HS-5 (cell line): ENCODE measurements at regions not wholly inside any gene's neighbourhood (a gene's known extent, or its start where the extent isn't known, plus 50 kb on each side); places are given as distances from the start of the nearest gene placed in this dataset.

Experiments
- DNase-seq: peaks from one replicate; pipeline ENCODE4 v3.0.0-alpha.2; 2012; ENCODE audit warnings: low read depth

GRCh38 chr10:117927871-117928270, 118.9 kb downstream of the RAB11FIP2 start:
- no peak for DNase-seq

GRCh38 chr10:117928281-117928680, 118.5 kb downstream of the RAB11FIP2 start:
- DNase-seq = no peak

DNA sequence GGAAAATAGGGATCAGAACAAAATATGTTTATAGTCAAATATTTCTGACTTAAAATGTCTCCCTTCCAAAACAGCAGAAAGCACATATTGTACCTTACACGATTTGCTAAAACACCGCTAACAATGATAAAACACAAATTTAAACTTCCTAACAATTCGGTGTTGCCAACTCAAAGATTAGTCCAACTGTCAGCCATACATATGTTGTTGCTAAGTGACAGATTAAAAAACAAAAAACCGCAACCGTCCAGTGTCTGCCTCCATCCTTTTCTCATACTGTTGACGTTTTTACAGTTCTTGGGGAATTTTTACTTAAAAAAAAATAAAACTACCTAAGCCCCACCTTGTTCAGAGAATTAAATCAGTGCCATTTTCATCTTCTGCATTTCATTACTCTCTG, 118.0 kb downstream of the RAB11FIP2 start:
- no peak for DNase-seq

GRCh38 chr10:117929327-117930067, 117.2 kb downstream of the RAB11FIP2 start:
- DNase-seq = no peak

GRCh38 chr10:117931078-117931477, 115.7 kb downstream of the RAB11FIP2 start:
- DNase-seq = no peak

GRCh38 chr10:117933036-117933435, 113.7 kb downstream of the RAB11FIP2 start:
- DNase-seq = no peak

DNA sequence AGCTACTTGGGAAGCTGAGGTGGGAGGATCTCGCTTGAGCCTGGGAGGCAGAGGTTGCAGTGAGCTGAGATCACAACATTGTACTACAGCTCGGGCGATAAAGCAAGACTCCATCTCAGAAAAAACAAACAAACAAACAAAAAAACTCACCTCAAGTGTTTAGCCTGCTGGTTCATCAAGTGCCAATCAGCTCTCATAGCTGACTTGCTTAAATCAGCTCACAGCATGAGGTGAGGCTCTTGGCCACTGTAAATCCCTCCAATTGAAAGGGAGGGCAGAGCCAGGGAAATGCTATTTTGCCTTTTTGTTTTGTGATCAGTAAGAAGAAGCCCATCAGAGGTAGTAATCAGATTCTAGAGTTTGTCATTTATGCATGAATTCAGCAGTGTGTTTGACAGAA, 112.3 kb downstream of the RAB11FIP2 start:
- DNase-seq = no peak

- no peak for DNase-seq
Measured at GRCh38 chr10:117936141-117936540, 110.6 kb downstream of the RAB11FIP2 start.

DNA sequence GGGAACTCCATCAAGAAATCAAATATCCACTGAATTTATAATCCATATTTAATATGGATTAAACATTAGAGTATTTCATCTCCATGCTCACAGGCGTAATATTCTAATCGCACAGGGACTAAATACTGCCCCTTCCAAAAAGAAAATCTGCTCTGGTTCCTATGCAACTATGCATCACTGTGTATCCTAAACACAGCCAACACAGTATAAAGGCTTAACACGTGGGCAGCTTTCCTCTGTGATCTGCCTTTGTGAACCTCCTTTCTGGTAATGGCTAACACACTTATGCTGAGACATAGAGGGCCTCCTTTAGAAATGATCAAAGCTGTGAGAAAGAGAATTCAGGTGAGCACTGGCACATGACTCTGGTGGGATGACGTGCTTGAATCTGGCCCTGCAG, 110.2 kb downstream of the RAB11FIP2 start:
- no peak for DNase-seq

DNA sequence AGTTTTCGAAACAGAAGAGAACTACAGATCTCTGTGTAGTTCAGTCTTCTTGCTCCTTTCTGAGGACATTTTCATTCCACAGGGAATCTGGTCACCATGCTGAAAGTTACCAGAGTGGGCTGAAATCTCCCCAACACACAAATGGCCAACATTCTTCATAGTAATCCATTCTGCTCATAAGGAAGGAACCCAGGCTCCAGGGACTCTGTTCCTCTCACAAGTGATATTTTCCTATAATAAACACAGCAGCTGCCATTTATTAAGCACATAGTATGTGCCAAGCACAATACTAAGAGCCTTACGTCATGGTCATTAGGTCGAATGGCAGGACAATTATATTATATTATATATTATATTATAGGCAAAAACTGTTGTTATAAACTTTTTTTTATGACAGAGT, 109.8 kb downstream of the RAB11FIP2 start:
- no peak for DNase-seq

DNA sequence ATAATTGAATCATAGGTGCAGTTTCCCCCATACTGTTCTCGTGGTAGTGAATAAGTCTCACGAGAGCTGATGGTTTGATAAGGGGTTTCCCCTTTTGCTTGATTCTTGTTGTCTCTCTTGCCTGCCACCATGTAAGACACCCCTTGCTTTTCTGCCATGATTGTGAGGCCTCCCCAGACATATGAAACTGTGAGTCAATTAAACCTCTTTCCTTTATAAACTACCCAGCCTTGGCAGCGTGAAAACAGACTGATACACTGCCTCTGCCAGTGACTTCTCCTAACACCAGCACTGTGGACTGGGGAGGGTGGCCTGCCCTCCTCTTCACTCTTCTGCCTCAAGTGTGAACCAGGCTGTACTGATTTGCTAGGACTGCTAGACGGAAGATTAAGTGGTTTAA, 108.6 kb downstream of the RAB11FIP2 start:
- DNase-seq = no peak

DNA sequence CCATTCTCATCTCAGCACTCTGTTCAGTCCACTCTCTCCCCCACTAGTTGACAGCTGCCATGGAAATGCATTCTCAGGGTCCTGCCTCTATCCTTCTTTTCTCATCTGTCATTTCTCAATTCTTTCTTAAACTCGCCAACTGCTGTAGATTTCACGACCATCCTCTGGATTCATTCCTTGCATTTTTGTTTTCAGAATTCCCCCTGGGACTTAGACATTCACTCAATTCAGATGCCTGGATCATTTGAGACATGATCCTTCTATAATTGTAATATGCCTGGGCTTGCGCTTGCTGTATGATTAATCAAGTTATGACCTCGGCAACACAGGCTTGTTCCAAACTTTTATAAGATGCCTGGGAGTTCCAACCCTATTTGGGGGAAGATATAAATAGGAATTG, 104.5 kb downstream of the RAB11FIP2 start:
- no peak for DNase-seq

DNA sequence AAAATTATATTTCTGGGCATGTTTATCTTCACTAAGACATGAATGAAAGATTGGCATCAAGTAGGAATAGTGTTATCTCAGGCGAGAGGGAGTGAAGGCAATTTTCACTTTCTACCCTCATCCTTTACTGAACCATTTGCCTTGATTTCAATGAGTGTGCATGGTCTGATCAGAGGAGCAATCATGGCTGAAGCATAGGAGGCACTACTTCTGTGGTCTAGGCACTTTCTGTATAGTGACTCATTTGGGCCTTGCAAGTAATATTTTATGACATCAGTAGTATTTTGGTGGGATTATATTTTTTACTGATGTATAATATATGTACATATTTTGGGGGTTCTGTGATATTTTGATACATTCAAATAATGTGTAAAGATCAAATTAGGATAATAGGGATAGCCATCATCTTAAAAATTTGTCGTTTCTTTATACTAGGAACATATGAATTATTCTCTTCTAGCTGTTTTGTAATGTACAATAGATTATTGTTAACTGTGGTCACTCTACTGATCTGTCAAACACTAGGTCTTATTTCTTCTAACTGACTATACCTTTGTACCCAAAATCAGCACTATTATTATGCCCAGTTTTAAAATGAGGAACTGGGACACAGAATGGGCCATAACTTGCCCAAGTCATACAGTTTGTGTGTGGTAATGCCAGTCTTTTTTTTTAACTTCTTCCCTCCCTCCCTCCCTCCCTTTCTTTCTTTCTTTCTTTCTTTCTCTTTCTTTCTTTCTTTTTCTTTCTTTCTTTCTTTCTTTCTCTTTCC, 101.9 kb downstream of the RAB11FIP2 start:
- no peak for DNase-seq

GRCh38 chr10:117945651-117946050, 101.1 kb downstream of the RAB11FIP2 start:
- no peak for DNase-seq

DNA sequence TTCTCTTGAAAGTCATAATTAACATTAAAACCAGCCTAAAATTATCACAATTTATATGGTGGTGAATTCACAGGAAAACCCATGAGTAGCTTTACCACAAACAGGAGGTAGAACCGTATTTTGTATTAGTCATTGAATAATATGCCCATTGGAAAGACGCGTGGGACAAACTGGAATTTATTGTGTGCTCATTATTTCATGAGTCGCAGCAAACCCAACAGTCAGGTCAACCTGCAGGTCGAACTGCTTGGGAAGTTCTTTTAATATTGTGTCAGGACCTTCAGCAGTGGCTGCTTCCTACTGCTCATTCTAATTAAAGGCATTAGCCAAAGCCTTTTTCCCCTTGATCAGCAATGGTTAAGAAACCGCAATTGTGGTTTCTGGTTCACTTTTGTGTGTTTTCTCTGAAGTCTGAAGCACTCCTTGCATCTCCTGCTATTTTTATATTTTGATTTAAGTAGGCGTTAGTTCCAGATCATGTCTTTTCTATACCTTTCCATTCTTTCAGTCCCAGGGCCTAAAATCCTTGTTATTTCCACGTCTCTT, 100.1 kb downstream of the RAB11FIP2 start:
- peak; percentile 56 for DNase-seq

- DNase-seq = no peak
Measured at GRCh38 chr10:117948493-117948892, 98.2 kb downstream of the RAB11FIP2 start.

GRCh38 chr10:117950408-117950807, 96.3 kb downstream of the RAB11FIP2 start:
- DNase-seq = no peak
